ENCODE measurements at regions not wholly inside any gene's neighbourhood (a gene's known extent, or its start where the extent isn't known, plus 50 kb on each side); places are given as distances from the start of the nearest gene placed in this dataset.

GRCh38 chr10:35870665-35871310 is 228.7 kb upstream of the FZD8 start:
- TF ChIP-seq CTCF (IDR thresholded peaks at IDR 0.05) = no peak
- TF ChIP-seq POLR2A (IDR thresholded peaks at IDR 0.05) = no peak
